ENCODE measurements at regions not wholly inside any gene's neighbourhood (a gene's known extent, or its start where the extent isn't known, plus 50 kb on each side); places are given as distances from the start of the nearest gene placed in this dataset.

- H3K27me3 Mint-ChIP-seq (ENCODE audit: insufficient read depth, unreplicated experiment), result no peaks in the 10 kb centered on the region
- no peaks in the 10 kb centered on the region for H3K4me1 Mint-ChIP-seq (ENCODE audit: low read depth, unreplicated experiment)
- DNase-seq, result no peak
- POLR2A ChIA-PET, result no interaction called here
- H3K27ac Mint-ChIP-seq (ENCODE audit: unreplicated experiment), result no peak overlapping the region
- intact Hi-C loops (cut with micrococcal nuclease; ENCODE audit: unreplicated experiment), result no loop called here
- H3K9me3 Mint-ChIP-seq (ENCODE audit: unreplicated experiment), result no peaks in the 10 kb centered on the region
- no peak overlapping the region for H3K4me3 ChIP-seq (ENCODE audit: low read depth, low read length)
- no peak for TF ChIP-seq CTCF (IDR thresholded peaks at IDR 0.05; ENCODE audit: insufficient read depth in 1 of 2, low read depth in 1 of 2, low read length in 1 of 2, severe bottlenecking in 1 of 2, unreplicated experiment in 1 of 2)
- CTCF ChIA-PET, result interaction anchor here (0.7 kb wide), 1 partner anchor 11 kb away, joined by 3 read pairs; no protein-coding TSS in a partner anchor
- no peaks in the 10 kb centered on the region for H3K36me3 Mint-ChIP-seq (ENCODE audit: insufficient read depth, unreplicated experiment)
- H3K4me3 Mint-ChIP-seq (ENCODE audit: unreplicated experiment), result no peak overlapping the region
- no peaks in the 10 kb centered on the region for H3K27me3 ChIP-seq (replicated peaks; ENCODE audit: control insufficient read depth, insufficient read depth, low read length)
- no peaks in the 10 kb centered on the region for H3K4me1 ChIP-seq
- no peaks in the 10 kb centered on the region for H3K36me3 ChIP-seq (ENCODE audit: control insufficient read depth, insufficient read depth, low read length)
- no TSS peak for BruUV-seq (replicated peaks)
- H3K9me3 ChIP-seq, result no peaks in the 10 kb centered on the region
These were observed 156.4 kb upstream of the GATB start for GRCh38 chr4:151917145-151917734.

GRCh38 chr4:151912632-151913031, 151.8 kb upstream of the GATB start:
- Mint-ChIP-seq H3K4me1 (ENCODE audit: low read depth, unreplicated experiment) (peaks cover 8% of the 10 kb centered on the region), H3K9me3 (ENCODE audit: unreplicated experiment) (no peaks in the 10 kb centered on the region), H3K36me3 (ENCODE audit: insufficient read depth, unreplicated experiment) (no peaks in the 10 kb centered on the region), H3K4me3 (ENCODE audit: unreplicated experiment) (no peak overlapping the region), H3K27ac (ENCODE audit: unreplicated experiment) (no peak overlapping the region), H3K27me3 (ENCODE audit: insufficient read depth, unreplicated experiment) (no peaks in the 10 kb centered on the region)
- Histone ChIP-seq H3K4me3 (ENCODE audit: low read depth, low read length) (no peak overlapping the region), H3K9me3 (no peaks in the 10 kb centered on the region), H3K4me1 (no peaks in the 10 kb centered on the region), H3K27me3 (replicated peaks; ENCODE audit: control insufficient read depth, insufficient read depth, low read length) (no peaks in the 10 kb centered on the region), H3K36me3 (ENCODE audit: control insufficient read depth, insufficient read depth, low read length) (no peaks in the 10 kb centered on the region)
- ChIA-PET POLR2A (no interaction called here), CTCF (no interaction called here)
- TF ChIP-seq CTCF (IDR thresholded peaks at IDR 0.05; ENCODE audit: insufficient read depth in 1 of 2, low read depth in 1 of 2, low read length in 1 of 2, severe bottlenecking in 1 of 2, unreplicated experiment in 1 of 2), result no peak
- no peak for DNase-seq
- no TSS peak for BruUV-seq (replicated peaks)
- intact Hi-C loops (cut with micrococcal nuclease; ENCODE audit: unreplicated experiment), result no loop called here

- intact Hi-C loops (cut with micrococcal nuclease; ENCODE audit: unreplicated experiment), result no loop called here
- CTCF ChIA-PET, result no interaction called here
- POLR2A ChIA-PET, result no interaction called here
- H3K27me3 Mint-ChIP-seq (ENCODE audit: insufficient read depth, unreplicated experiment), result no peaks in the 10 kb centered on the region
- H3K27me3 ChIP-seq (replicated peaks; ENCODE audit: control insufficient read depth, insufficient read depth, low read length), result no peaks in the 10 kb centered on the region
- no peaks in the 10 kb centered on the region for H3K4me1 ChIP-seq
- BruUV-seq (replicated peaks), result no TSS peak
- H3K27ac Mint-ChIP-seq (ENCODE audit: unreplicated experiment), result no peak overlapping the region
- H3K4me1 Mint-ChIP-seq (ENCODE audit: low read depth, unreplicated experiment), result peaks cover 8% of the 10 kb centered on the region
- no peak overlapping the region for H3K4me3 Mint-ChIP-seq (ENCODE audit: unreplicated experiment)
- no peak overlapping the region for H3K4me3 ChIP-seq (ENCODE audit: low read depth, low read length)
- no peak for TF ChIP-seq CTCF (IDR thresholded peaks at IDR 0.05; ENCODE audit: insufficient read depth in 1 of 2, low read depth in 1 of 2, low read length in 1 of 2, severe bottlenecking in 1 of 2, unreplicated experiment in 1 of 2)
- no peaks in the 10 kb centered on the region for H3K9me3 Mint-ChIP-seq (ENCODE audit: unreplicated experiment)
- no peaks in the 10 kb centered on the region for H3K9me3 ChIP-seq
- H3K36me3 ChIP-seq (ENCODE audit: control insufficient read depth, insufficient read depth, low read length), result no peaks in the 10 kb centered on the region
- DNase-seq, result no peak
- H3K36me3 Mint-ChIP-seq (ENCODE audit: insufficient read depth, unreplicated experiment), result no peaks in the 10 kb centered on the region
These were observed 151.2 kb upstream of the GATB start for GRCh38 chr4:151911970-151912369.

Data from Caco-2 (cell line).